ENCODE measurements at regions not wholly inside any gene's neighbourhood (a gene's known extent, or its start where the extent isn't known, plus 50 kb on each side); places are given as distances from the start of the nearest gene placed in this dataset.

DNA sequence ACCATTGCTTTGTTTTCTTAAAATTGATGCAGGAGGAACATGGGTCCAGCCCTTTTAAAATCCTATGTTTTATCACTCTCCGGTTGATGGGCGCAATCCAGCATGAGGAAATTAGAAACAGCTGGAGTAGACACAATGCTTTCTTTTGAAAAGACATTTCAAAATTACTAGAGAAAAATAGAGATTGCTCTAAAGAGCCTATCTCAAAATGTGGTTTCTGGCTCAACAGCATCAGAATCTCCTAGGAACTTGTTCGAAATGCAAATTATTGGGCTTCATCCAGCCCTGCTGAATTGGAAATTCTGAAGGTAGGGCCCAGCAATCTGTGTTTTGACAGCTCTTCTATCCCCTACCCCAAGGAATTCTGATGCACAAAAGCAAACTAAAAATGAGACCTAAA, 190.8 kb upstream of the BMP2 start:
- no peak for TF ChIP-seq POLR2A (IDR thresholded peaks at IDR 0.05; ENCODE audit: extremely low read depth, insufficient read length)
- TF ChIP-seq, protein P1, sequence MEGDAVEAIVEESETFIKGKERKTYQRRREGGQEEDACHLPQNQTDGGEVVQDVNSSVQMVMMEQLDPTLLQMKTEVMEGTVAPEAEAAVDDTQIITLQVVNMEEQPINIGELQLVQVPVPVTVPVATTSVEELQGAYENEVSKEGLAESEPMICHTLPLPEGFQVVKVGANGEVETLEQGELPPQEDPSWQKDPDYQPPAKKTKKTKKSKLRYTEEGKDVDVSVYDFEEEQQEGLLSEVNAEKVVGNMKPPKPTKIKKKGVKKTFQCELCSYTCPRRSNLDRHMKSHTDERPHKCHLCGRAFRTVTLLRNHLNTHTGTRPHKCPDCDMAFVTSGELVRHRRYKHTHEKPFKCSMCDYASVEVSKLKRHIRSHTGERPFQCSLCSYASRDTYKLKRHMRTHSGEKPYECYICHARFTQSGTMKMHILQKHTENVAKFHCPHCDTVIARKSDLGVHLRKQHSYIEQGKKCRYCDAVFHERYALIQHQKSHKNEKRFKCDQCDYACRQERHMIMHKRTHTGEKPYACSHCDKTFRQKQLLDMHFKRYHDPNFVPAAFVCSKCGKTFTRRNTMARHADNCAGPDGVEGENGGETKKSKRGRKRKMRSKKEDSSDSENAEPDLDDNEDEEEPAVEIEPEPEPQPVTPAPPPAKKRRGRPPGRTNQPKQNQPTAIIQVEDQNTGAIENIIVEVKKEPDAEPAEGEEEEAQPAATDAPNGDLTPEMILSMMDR (IDR thresholded peaks at IDR 0.05; ENCODE audit: low read depth, low read length): no peak

Measured in NB4 (cell line).